HepG2 (cell line): ENCODE measurements at regions not wholly inside any gene's neighbourhood (a gene's known extent, or its start where the extent isn't known, plus 50 kb on each side); places are given as distances from the start of the nearest gene placed in this dataset.

ENCODE experiments used
- CTCF ChIP-seq: sonication (generic); formaldehyde crosslinking; IDR thresholded peaks from 2 replicates; pipeline ENCODE4 v1.5.0; 2020; ENCODE audit warnings: mild to moderate bottlenecking, missing genetic modification reagents, moderate library complexity
- GMEB2 ChIP-seq: IDR thresholded peaks from 2 replicates; pipeline ENCODE4 v1.6.1; 2016; ENCODE audit warnings: missing biosample characterization, missing genetic modification reagents, low read depth
- NFRKB ChIP-seq: fragments of 450-650 bp; IDR thresholded peaks from 2 replicates; pipeline ENCODE4 v1.6.1; 2017
- SMAD1 ChIP-seq: sonication (generic); formaldehyde crosslinking; IDR thresholded peaks from 2 replicates; pipeline ENCODE4 v1.4.0; 2020; ENCODE audit warnings: missing genetic modification reagents, low read depth, mild to moderate bottlenecking, borderline replicate concordance
- ZBTB1 ChIP-seq: sonication (generic); formaldehyde crosslinking; IDR thresholded peaks from 2 replicates; pipeline ENCODE4 v1.4.0; 2020; ENCODE audit warnings: missing genetic modification reagents, borderline replicate concordance
- ZBTB44 ChIP-seq: sonication (generic); formaldehyde crosslinking; IDR thresholded peaks from 2 replicates; pipeline ENCODE4 v1.4.0; 2020; ENCODE audit warnings: missing genetic modification reagents
- TF ChIP-seq, protein P1 (sequence below): sonication (generic); formaldehyde crosslinking; IDR thresholded peaks from 2 replicates; pipeline ENCODE4 v1.4.0; 2020; ENCODE audit warnings: missing genetic modification reagents
- TF ChIP-seq, protein P2 (sequence below): sonication (generic); formaldehyde crosslinking; IDR thresholded peaks from 2 replicates; pipeline ENCODE4 v1.5.0; 2020; ENCODE audit warnings: missing genetic modification reagents
- TF ChIP-seq, protein P3 (sequence below): sonication (generic); formaldehyde crosslinking; IDR thresholded peaks from 2 replicates; pipeline ENCODE4 v1.4.0; 2020; ENCODE audit warnings: missing genetic modification reagents, borderline replicate concordance

- TF ChIP-seq, protein P1, sequence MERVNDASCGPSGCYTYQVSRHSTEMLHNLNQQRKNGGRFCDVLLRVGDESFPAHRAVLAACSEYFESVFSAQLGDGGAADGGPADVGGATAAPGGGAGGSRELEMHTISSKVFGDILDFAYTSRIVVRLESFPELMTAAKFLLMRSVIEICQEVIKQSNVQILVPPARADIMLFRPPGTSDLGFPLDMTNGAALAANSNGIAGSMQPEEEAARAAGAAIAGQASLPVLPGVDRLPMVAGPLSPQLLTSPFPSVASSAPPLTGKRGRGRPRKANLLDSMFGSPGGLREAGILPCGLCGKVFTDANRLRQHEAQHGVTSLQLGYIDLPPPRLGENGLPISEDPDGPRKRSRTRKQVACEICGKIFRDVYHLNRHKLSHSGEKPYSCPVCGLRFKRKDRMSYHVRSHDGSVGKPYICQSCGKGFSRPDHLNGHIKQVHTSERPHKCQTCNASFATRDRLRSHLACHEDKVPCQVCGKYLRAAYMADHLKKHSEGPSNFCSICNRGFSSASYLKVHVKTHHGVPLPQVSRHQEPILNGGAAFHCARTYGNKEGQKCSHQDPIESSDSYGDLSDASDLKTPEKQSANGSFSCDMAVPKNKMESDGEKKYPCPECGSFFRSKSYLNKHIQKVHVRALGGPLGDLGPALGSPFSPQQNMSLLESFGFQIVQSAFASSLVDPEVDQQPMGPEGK (CRISPR knock-in tag) = no peak
- TF ChIP-seq ZBTB1 (CRISPR knock-in tag) = no peak
- no peak for TF ChIP-seq SMAD1
- no peak for TF ChIP-seq NFRKB
- no peak for TF ChIP-seq CTCF (CRISPR knock-in tag)
- TF ChIP-seq GMEB2 (CRISPR knock-in tag) = no peak
- TF ChIP-seq, protein P2, sequence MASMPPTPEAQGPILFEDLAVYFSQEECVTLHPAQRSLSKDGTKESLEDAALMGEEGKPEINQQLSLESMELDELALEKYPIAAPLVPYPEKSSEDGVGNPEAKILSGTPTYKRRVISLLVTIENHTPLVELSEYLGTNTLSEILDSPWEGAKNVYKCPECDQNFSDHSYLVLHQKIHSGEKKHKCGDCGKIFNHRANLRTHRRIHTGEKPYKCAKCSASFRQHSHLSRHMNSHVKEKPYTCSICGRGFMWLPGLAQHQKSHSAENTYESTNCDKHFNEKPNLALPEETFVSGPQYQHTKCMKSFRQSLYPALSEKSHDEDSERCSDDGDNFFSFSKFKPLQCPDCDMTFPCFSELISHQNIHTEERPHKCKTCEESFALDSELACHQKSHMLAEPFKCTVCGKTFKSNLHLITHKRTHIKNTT (CRISPR knock-in tag) = no peak
- TF ChIP-seq, protein P3, sequence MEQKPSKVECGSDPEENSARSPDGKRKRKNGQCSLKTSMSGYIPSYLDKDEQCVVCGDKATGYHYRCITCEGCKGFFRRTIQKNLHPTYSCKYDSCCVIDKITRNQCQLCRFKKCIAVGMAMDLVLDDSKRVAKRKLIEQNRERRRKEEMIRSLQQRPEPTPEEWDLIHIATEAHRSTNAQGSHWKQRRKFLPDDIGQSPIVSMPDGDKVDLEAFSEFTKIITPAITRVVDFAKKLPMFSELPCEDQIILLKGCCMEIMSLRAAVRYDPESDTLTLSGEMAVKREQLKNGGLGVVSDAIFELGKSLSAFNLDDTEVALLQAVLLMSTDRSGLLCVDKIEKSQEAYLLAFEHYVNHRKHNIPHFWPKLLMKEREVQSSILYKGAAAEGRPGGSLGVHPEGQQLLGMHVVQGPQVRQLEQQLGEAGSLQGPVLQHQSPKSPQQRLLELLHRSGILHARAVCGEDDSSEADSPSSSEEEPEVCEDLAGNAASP (CRISPR knock-in tag) = no peak
- TF ChIP-seq ZBTB44 (CRISPR knock-in tag) = no peak
Measured at GRCh38 chr5:4847766-4848165, 292.4 kb upstream of the ADAMTS16 start.
